Uterus (tissue), 2 donors: ENCODE measurements at regions not wholly inside any gene's neighbourhood (a gene's known extent, or its start where the extent isn't known, plus 50 kb on each side); places are given as distances from the start of the nearest gene placed in this dataset.

ENCODE experiments used
- CTCF ChIP-seq, 4 experiments: fragments of 200-600 bp in 2 of 4; fragments of 450-650 bp in 2 of 4; sonication (generic) in 2 of 4; IDR thresholded peaks; one replicate each; pipeline ENCODE4 v1.5.1; 2016 to 2019; ENCODE audit warnings: antibody characterized with exemption in 4 of 4, mild to moderate bottlenecking in 2 of 4, moderate library complexity in 1 of 4
- POLR2A ChIP-seq, 2 donors: fragments of 450-650 bp; IDR thresholded peaks; one replicate each; pipeline ENCODE4 v1.6.1; 2016; ENCODE audit warnings: antibody characterized with exemption in 2 of 2, mild to moderate bottlenecking in 1 of 2, moderate library complexity in 1 of 2

- TF ChIP-seq POLR2A (IDR thresholded peaks at IDR 0.05), result no peak
- TF ChIP-seq CTCF (IDR thresholded peaks at IDR 0.05), result no peak
Measured at GRCh38 chr2:136389809-136390208, 271.9 kb upstream of the CXCR4 start.
